ENCODE measurements at regions not wholly inside any gene's neighbourhood (a gene's known extent, or its start where the extent isn't known, plus 50 kb on each side); places are given as distances from the start of the nearest gene placed in this dataset.

DNA sequence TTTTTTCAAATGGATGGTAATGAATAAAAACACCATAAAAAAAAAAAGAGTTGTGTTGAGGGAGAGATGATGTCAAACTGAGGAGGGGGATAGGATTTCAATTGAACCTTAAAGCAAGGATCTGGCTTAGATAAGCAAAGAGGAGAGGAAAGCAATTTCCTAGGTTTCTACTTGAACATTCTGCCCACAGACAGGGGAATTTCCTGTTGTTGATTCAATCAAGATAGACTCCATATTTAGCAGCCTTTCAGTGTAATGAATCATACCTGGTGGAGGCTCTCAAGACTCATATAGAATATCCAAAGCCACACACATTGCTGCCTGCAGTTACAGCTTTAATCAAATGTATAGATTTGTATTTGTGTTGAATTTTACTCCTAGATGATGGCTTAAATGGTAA lies 294.4 kb upstream of the PIK3C3 start:
- no peak overlapping the region for H2AK5ac ChIP-seq (ENCODE audit: low read depth, low read length)
- no peak overlapping the region for H2BK5ac ChIP-seq (ENCODE audit: low read depth, low read length)
- TF ChIP-seq HDAC2 (IDR thresholded peaks at IDR 0.05; ENCODE audit: borderline replicate concordance in 1 of 2, low read depth in 2 of 2, low read length in 2 of 2) (no peak), BCL11A (IDR thresholded peaks at IDR 0.05; ENCODE audit: low read depth in 2 of 2, low read length in 2 of 2) (no peak), POU5F1 (IDR thresholded peaks at IDR 0.05; ENCODE audit: low read depth, low read length) (no peak), CBX8 (IDR thresholded peaks at IDR 0.05; ENCODE audit: borderline replicate concordance, low read depth, low read length) (no peak), GABPA (IDR thresholded peaks at IDR 0.05; ENCODE audit: borderline replicate concordance, insufficient read depth, low read length) (no peak), POLR2AphosphoS5 (IDR thresholded peaks at IDR 0.05; ENCODE audit: low read depth, low read length) (no peak), YY1 (IDR thresholded peaks at IDR 0.05; ENCODE audit: low read depth, low read length) (no peak), SIN3A (conservative IDR thresholded peaks at IDR 0.05 in 1 of 2, IDR thresholded peaks at IDR 0.05 in 1 of 2; ENCODE audit: low read depth in 1 of 2, low read length in 2 of 2) (no peak)
- TF ChIP-seq, protein P1, sequence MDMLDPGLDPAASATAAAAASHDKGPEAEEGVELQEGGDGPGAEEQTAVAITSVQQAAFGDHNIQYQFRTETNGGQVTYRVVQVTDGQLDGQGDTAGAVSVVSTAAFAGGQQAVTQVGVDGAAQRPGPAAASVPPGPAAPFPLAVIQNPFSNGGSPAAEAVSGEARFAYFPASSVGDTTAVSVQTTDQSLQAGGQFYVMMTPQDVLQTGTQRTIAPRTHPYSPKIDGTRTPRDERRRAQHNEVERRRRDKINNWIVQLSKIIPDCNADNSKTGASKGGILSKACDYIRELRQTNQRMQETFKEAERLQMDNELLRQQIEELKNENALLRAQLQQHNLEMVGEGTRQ (IDR thresholded peaks at IDR 0.05; ENCODE audit: low read length), result no peak
- TF ChIP-seq, protein P2, sequence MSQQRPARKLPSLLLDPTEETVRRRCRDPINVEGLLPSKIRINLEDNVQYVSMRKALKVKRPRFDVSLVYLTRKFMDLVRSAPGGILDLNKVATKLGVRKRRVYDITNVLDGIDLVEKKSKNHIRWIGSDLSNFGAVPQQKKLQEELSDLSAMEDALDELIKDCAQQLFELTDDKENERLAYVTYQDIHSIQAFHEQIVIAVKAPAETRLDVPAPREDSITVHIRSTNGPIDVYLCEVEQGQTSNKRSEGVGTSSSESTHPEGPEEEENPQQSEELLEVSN (IDR thresholded peaks at IDR 0.05), result no peak
- TF ChIP-seq, protein P3, sequence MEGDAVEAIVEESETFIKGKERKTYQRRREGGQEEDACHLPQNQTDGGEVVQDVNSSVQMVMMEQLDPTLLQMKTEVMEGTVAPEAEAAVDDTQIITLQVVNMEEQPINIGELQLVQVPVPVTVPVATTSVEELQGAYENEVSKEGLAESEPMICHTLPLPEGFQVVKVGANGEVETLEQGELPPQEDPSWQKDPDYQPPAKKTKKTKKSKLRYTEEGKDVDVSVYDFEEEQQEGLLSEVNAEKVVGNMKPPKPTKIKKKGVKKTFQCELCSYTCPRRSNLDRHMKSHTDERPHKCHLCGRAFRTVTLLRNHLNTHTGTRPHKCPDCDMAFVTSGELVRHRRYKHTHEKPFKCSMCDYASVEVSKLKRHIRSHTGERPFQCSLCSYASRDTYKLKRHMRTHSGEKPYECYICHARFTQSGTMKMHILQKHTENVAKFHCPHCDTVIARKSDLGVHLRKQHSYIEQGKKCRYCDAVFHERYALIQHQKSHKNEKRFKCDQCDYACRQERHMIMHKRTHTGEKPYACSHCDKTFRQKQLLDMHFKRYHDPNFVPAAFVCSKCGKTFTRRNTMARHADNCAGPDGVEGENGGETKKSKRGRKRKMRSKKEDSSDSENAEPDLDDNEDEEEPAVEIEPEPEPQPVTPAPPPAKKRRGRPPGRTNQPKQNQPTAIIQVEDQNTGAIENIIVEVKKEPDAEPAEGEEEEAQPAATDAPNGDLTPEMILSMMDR (IDR thresholded peaks at IDR 0.05; ENCODE audit: control extremely low read depth in 1 of 3, insufficient read depth in 1 of 3, low read depth in 1 of 3, low read length in 3 of 3), result no peak
- H4K91ac ChIP-seq (replicated peaks; ENCODE audit: insufficient read length, low read length), result no peak overlapping the region
- H4K5ac ChIP-seq (ENCODE audit: insufficient read length, low read depth, low read length), result no peak overlapping the region
- H2BK120ac ChIP-seq (replicated peaks; ENCODE audit: low read depth, low read length), result no peak overlapping the region
- H2BK20ac ChIP-seq (ENCODE audit: low read length), result no peak overlapping the region
- H3K4me3 ChIP-seq (ENCODE audit: extremely low read depth in 1 of 4, insufficient read depth in 2 of 4, low read depth in 3 of 4, low read length in 4 of 4), result no peak overlapping the region
- H3K27me3 ChIP-seq (replicated peaks in 1 of 4; ENCODE audit: control insufficient read depth in 3 of 4, extremely low read depth in 1 of 4, insufficient read depth in 3 of 4, low read length in 3 of 4), result no peaks in the 10 kb centered on the region
- H4K20me1 ChIP-seq (replicated peaks in 1 of 2; ENCODE audit: control insufficient read depth in 1 of 2, insufficient read depth in 2 of 2, low read length in 2 of 2), result no peaks in the 10 kb centered on the region
- no peak overlapping the region for H3K56ac ChIP-seq (replicated peaks; ENCODE audit: insufficient read length, low read depth, low read length)
- no peaks in the 10 kb centered on the region for H3K79me2 ChIP-seq (ENCODE audit: control insufficient read depth in 1 of 2, insufficient read depth in 2 of 2, low read length in 2 of 2)
- no peak overlapping the region for H3K4ac ChIP-seq (replicated peaks; ENCODE audit: insufficient read length, low read depth, low read length)
- H3K14ac ChIP-seq (ENCODE audit: insufficient read length), result no peak overlapping the region
- no peaks in the 10 kb centered on the region for H3K79me1 ChIP-seq (ENCODE audit: low read depth, low read length)
- H3K9ac ChIP-seq (replicated peaks in 1 of 4; ENCODE audit: extremely low read depth in 1 of 4, low read depth in 3 of 4, low read length in 3 of 4), result no peak overlapping the region
- no peaks in the 10 kb centered on the region for H3K4me1 ChIP-seq (replicated peaks in 1 of 4; ENCODE audit: control insufficient read depth in 3 of 4, insufficient read depth in 4 of 4, low read length in 3 of 4)
- POLR2A ChIA-PET (ENCODE audit: partially characterized antibody), result no interaction called here
- no peak overlapping the region for H2BK12ac ChIP-seq (ENCODE audit: low read depth, low read length)
- H3K9me3 ChIP-seq (ENCODE audit: insufficient read depth in 2 of 2, low read depth in 1 of 2, low read length in 1 of 2), result no peaks in the 10 kb centered on the region
- H2AFZ ChIP-seq (ENCODE audit: low read length), result no peak overlapping the region; the same call in 1 of the 2 replicates
- no peak overlapping the region for H3K18ac ChIP-seq (ENCODE audit: extremely low read depth, low read length)
- H3K23ac ChIP-seq (ENCODE audit: insufficient read length), result no peak overlapping the region
- no peaks in the 10 kb centered on the region for H3K36me3 ChIP-seq (ENCODE audit: control insufficient read depth in 2 of 4, insufficient read depth in 4 of 4, low read length in 3 of 4)
- H3K27ac ChIP-seq (ENCODE audit: low read depth, low read length), result no peak overlapping the region
- FAIRE-seq (no peak), DNase-seq (ENCODE audit: low read depth in 1 of 2, low spot score in 2 of 2) (no peak)
- no peaks in the 10 kb centered on the region; the same call in 1 of the 2 replicates for H3K23me2 ChIP-seq (ENCODE audit: low read depth, low read length)
- H3K4me2 ChIP-seq (ENCODE audit: insufficient read depth in 1 of 2, low read depth in 2 of 2, low read length in 2 of 2), result no peak overlapping the region
- CTCF ChIA-PET (ENCODE audit: partially characterized antibody), result no interaction called here
- H2BK15ac ChIP-seq (ENCODE audit: low read length), result no peak overlapping the region
- no peak overlapping the region for H4K8ac ChIP-seq (ENCODE audit: extremely low read depth, insufficient read depth, low read length)

Measured in H1 (cell line).